Smooth muscle cell (in vitro differentiated cells): ENCODE measurements at regions not wholly inside any gene's neighbourhood (a gene's known extent, or its start where the extent isn't known, plus 50 kb on each side); places are given as distances from the start of the nearest gene placed in this dataset.

ENCODE experiments used
- DNase-seq: peaks from one replicate; lab custom pipeline; 2025; ENCODE audit not compliant: unreplicated experiment; lab: John Stamatoyannopoulos, UW
- H2AFZ ChIP-seq: fragments of 200-600 bp; sonication (generic); 2 replicates; pipeline ENCODE4 v1.6.0; 2016; ENCODE audit warnings: antibody characterized with exemption, low read depth, mild to moderate bottlenecking
- H3F3A ChIP-seq: fragments of 200-600 bp; sonication (generic); 2 replicates; pipeline ENCODE4 v1.6.0; 2017; ENCODE audit warnings: antibody characterized with exemption, low read depth
- H3K27ac ChIP-seq: fragments of 200-600 bp; sonication (generic); 2 replicates; pipeline ENCODE4 v1.5.1; 2016; ENCODE audit warnings: low read depth, mild to moderate bottlenecking
- H3K27me3 ChIP-seq: fragments of 200-600 bp; sonication (generic); 2 replicates; pipeline ENCODE4 v1.6.1; 2016; ENCODE audit warnings: low read depth, mild to moderate bottlenecking
- H3K36me3 ChIP-seq: fragments of 200-600 bp; sonication (generic); 2 replicates; pipeline ENCODE4 v1.5.1; 2016; ENCODE audit warnings: low read depth
- H3K4me1 ChIP-seq: fragments of 200-600 bp; sonication (generic); 2 replicates; pipeline ENCODE4 v1.5.1; 2016; ENCODE audit warnings: low read depth
- H3K4me2 ChIP-seq: fragments of 200-600 bp; sonication (generic); 2 replicates; pipeline ENCODE4 v1.6.0; 2016; ENCODE audit warnings: mild to moderate bottlenecking
- H3K4me3 ChIP-seq: fragments of 200-600 bp; sonication (generic); 2 replicates; pipeline ENCODE4 v1.5.1; 2016; ENCODE audit warnings: mild to moderate bottlenecking
- H3K79me2 ChIP-seq: fragments of 200-600 bp; sonication (generic); 2 replicates; pipeline ENCODE4 v1.6.0; 2016; ENCODE audit warnings: low read depth, mild to moderate bottlenecking
- H3K9ac ChIP-seq: fragments of 200-600 bp; sonication (generic); 2 replicates; pipeline ENCODE4 v1.6.0; 2016; ENCODE audit warnings: low read depth
- H3K9me3 ChIP-seq: fragments of 200-600 bp; sonication (generic); replicated peaks from 2 replicates; pipeline ENCODE4 v1.5.1; 2016; ENCODE audit warnings: low read depth
- H4K20me1 ChIP-seq: fragments of 200-600 bp; sonication (generic); 2 replicates; pipeline ENCODE4 v1.6.0; 2016; ENCODE audit warnings: low read depth
- WGBS: methylation state at CpG from one replicate; pipeline ENCODE4 v1.1.7; 2016; ENCODE audit warnings: low lambda C conversion rate; 5-methylcytosine and 5-hydroxymethylcytosine counted together
- TF ChIP-seq, protein P1 (sequence below): fragments of 200-600 bp; sonication (generic); IDR thresholded peaks from 2 replicates; pipeline ENCODE4 v1.5.1; 2017; ENCODE audit warnings: borderline replicate concordance, mild to moderate bottlenecking, antibody characterized with exemption; ENCODE audit not compliant: insufficient read depth, poor library complexity, severe bottlenecking

GRCh38 chr4:20356565-20356964 lies 104.9 kb downstream of the SLIT2 start:
- Histone ChIP-seq H3K36me3 (no peaks in the 10 kb centered on the region), H3K4me1 (peaks cover 39% of the 10 kb centered on the region)
- 71% methylated on average over 3 of the region's 3 CpGs for WGBS

GRCh38 chr4:20358110-20358509 lies 106.4 kb downstream of the SLIT2 start:
- no peak overlapping the region for H3K27ac ChIP-seq
- H3K4me1 ChIP-seq: peaks cover 39% of the 10 kb centered on the region
- no peaks in the 10 kb centered on the region for H3K27me3 ChIP-seq
- WGBS: 98% methylated on average over 8 of the region's 8 CpGs
- H3K36me3 ChIP-seq: no peaks in the 10 kb centered on the region
- H3K79me2 ChIP-seq: no peaks in the 10 kb centered on the region
- H3K9me3 ChIP-seq: no peaks in the 10 kb centered on the region
- DNase-seq: no peak
- no peak overlapping the region for H2AFZ ChIP-seq
- no peaks in the 10 kb centered on the region for H3F3A ChIP-seq
- H3K4me3 ChIP-seq: no peak overlapping the region
- TF ChIP-seq, protein P1, sequence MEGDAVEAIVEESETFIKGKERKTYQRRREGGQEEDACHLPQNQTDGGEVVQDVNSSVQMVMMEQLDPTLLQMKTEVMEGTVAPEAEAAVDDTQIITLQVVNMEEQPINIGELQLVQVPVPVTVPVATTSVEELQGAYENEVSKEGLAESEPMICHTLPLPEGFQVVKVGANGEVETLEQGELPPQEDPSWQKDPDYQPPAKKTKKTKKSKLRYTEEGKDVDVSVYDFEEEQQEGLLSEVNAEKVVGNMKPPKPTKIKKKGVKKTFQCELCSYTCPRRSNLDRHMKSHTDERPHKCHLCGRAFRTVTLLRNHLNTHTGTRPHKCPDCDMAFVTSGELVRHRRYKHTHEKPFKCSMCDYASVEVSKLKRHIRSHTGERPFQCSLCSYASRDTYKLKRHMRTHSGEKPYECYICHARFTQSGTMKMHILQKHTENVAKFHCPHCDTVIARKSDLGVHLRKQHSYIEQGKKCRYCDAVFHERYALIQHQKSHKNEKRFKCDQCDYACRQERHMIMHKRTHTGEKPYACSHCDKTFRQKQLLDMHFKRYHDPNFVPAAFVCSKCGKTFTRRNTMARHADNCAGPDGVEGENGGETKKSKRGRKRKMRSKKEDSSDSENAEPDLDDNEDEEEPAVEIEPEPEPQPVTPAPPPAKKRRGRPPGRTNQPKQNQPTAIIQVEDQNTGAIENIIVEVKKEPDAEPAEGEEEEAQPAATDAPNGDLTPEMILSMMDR: no peak
- H4K20me1 ChIP-seq: no peaks in the 10 kb centered on the region
- H3K4me2 ChIP-seq: no peak overlapping the region
- no peak overlapping the region for H3K9ac ChIP-seq

More at GRCh38 chr4:20356565-20356964, 104.9 kb downstream of the SLIT2 start:
- DNase-seq: no peak
- Histone ChIP-seq H3K4me3 (no peak overlapping the region), H3K79me2 (no peaks in the 10 kb centered on the region), H3K27ac (no peak overlapping the region), H2AFZ (no peak overlapping the region), H3K9me3 (no peaks in the 10 kb centered on the region), H3K27me3 (no peaks in the 10 kb centered on the region), H3K9ac (no peak overlapping the region), H3K4me2 (no peak overlapping the region), H3F3A (no peaks in the 10 kb centered on the region), H4K20me1 (no peaks in the 10 kb centered on the region)
- TF ChIP-seq, protein P1: no peak

DNA sequence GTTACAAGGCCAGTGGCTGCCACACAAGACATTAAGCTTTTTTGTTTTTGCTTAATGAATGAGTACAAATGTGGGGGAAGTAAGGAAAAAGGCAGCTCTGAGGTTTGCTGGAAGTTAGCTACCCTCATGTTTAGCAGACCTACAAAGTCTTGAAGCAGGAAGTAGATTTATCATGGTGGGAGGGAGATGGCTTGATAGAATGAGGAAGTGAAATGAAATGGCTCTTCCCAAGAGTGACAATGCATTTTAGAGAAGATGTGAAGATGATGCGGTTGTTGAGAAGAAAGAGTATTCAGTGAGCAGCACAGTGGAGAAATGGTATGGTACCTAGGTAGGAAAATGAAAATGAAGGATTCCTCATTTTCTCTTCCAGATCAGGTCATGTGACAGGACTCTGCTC lies 108.0 kb downstream of the SLIT2 start:
- Histone ChIP-seq H3K9ac (no peak overlapping the region), H2AFZ (no peak overlapping the region)

GRCh38 chr4:20362148-20362547 lies 110.4 kb downstream of the SLIT2 start:
- Histone ChIP-seq H4K20me1 (peaks cover 3% of the 10 kb centered on the region), H3K9ac (no peak overlapping the region), H3K36me3 (no peaks in the 10 kb centered on the region), H3F3A (no peaks in the 10 kb centered on the region), H3K4me3 (no peak overlapping the region), H3K27me3 (no peaks in the 10 kb centered on the region), H3K79me2 (no peaks in the 10 kb centered on the region), H3K4me2 (no peak overlapping the region), H3K9me3 (no peaks in the 10 kb centered on the region), H3K4me1 (peaks cover 4% of the 10 kb centered on the region), H2AFZ (no peak overlapping the region), H3K27ac (no peak overlapping the region)
- TF ChIP-seq, protein P1: no peak
- no peak for DNase-seq
- 95% methylated on average over 3 of the region's 3 CpGs for WGBS

More for the DNA sequence above, 108.0 kb downstream of the SLIT2 start:
- TF ChIP-seq, protein P1: no peak
- Histone ChIP-seq H3K79me2 (no peaks in the 10 kb centered on the region), H3F3A (no peaks in the 10 kb centered on the region), H3K4me2 (no peak overlapping the region), H3K4me3 (no peak overlapping the region), H3K36me3 (no peaks in the 10 kb centered on the region), H3K27me3 (no peaks in the 10 kb centered on the region), H4K20me1 (no peaks in the 10 kb centered on the region), H3K4me1 (peaks cover 24% of the 10 kb centered on the region), H3K9me3 (no peaks in the 10 kb centered on the region), H3K27ac (no peak overlapping the region)
- no peak for DNase-seq
- WGBS: 96% methylated on average over 1 of the region's 1 CpG
